Lung microvascular endothelial cell (primary cell): ENCODE measurements at regions not wholly inside any gene's neighbourhood (a gene's known extent, or its start where the extent isn't known, plus 50 kb on each side); places are given as distances from the start of the nearest gene placed in this dataset.
"Not testable (repeated sequence)": the region's sequence is repeated elsewhere in the genome, so short reads cannot be mapped to it uniquely, and the experiment has no call there.

Source experiments
- DNase-seq, 2 donors: peaks; one replicate each; pipeline versions ENCODE4 v3.0.0 to v3.0.0-alpha.2; 2010; ENCODE audit warnings: low read depth in 2 of 2

- no peak for DNase-seq
These were observed 317.8 kb upstream of the NCAM1 start for GRCh38 chr11:112643416-112643815.

GRCh38 chr11:112644410-112645131 is 316.6 kb upstream of the NCAM1 start:
- DNase-seq: no peak

DNA sequence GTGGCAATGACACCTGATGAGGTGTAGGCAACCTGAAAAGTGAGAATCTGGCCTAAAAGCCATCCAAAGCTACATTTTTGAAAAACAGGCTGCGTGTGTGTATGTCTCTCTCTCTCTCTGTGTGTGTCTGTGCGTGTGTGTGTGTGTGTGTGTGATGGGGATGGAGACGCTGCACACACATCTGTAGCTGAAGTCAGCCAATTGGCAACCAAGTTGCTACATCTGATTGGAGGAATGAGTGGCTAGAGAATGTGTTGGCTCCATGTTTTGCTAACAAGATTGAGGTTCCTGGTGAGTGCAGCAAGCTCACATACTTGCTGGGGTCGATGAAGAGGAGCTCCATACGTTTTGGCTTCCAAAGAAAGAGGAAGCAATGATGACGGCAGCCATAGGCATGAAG is 311.4 kb upstream of the NCAM1 start:
- no peak for DNase-seq

GRCh38 chr11:112650527-112650926 is 310.7 kb upstream of the NCAM1 start:
- no peak for DNase-seq

DNA sequence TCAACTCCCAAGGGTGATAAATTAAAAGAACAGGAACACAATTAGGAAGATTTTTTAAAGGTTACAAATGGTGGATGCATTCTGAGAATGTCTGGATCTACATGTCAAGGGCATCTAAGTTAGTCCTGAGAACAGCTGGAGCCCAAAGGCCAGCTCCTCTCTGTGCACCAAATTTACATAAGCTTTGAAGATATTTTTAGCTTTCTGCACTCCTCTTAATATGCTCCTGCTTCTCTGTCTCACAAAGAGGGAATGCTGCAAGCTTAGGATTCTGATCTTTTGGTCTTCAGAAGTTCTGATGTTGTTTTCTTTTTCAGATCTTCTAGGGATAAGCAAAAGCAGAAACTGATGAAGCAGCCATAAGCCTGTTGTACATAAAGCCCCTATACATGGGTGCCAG is 309.8 kb upstream of the NCAM1 start:
- DNase-seq: no peak

- DNase-seq: peak in 1 of 2 donors; percentile 29
These were observed 308.3 kb upstream of the NCAM1 start for GRCh38 chr11:112652786-112653390.

DNA sequence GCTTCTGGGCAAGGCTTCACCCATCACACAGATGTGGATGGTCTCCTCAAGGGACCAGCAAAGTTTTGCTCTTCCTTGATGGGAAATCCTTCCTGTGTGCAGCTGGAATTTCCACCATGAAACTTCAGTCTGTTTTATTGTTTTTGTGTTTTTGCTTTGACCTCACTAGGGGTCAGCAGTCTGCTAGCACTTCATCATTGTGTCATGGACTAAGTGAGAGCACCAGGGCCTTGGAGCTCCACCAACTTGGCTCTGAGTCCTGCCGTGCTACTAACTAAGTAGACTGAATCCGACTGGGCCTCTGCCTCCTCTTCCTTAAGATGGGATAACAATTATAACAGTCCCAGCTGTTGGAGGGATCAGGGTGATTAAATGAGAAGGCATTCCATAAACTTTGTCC is 305.8 kb upstream of the NCAM1 start:
- DNase-seq: peak; percentile 41 to 86

DNA sequence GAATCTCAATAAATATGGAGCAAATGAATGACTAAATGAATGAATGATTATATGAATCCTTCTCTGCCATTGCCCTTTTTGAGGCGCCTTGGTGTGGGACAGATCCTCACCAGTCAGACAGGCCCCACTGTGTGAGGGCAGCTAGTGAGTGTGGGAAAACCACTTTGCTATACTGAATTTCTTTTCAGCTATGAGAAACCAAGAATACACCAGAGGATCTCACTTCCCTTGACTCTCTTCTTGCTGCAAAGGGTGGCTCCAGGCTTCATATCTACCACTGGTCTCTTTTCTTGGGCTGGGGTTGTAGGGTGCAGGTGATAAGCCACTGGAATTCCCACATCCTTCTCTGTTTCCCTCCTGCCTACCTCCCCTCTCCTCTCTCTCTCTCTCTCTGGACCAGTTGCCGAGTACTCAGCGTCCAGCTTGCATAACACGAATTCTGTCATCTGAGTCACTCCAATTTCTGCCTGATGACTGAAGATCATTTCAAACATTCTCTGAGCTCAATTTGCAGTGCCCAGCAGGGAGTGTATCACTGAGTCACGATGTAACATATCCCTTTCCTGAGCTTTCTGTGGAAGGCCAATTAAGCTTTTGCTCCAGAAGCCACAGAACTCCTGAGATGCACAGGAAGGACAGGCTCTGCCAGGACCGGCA is 304.3 kb upstream of the NCAM1 start:
- DNase-seq: peak in 1 of 2 donors; percentile 75

- DNase-seq: no peak
These were observed 302.8 kb upstream of the NCAM1 start for GRCh38 chr11:112658431-112658878.

DNA sequence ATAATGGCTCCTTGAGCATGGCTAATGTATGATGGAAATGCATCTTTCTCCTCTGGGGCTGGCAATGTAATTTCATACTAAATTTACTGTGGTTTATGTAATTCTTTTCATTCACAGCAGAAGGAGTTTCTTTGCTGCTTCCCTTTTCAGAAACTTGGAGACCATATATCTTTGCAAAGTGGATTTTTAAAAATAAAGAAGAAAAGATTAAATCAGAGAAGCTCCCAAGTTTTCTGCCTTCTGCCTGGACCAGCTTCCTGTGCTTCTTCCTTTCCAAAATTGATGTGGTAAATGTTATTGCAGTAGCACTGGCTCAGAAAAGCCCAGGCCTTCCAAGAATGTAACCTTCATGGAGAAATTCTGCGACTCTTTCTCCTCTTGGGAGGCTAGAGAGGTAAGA is 300.1 kb upstream of the NCAM1 start:
- no peak for DNase-seq

DNA sequence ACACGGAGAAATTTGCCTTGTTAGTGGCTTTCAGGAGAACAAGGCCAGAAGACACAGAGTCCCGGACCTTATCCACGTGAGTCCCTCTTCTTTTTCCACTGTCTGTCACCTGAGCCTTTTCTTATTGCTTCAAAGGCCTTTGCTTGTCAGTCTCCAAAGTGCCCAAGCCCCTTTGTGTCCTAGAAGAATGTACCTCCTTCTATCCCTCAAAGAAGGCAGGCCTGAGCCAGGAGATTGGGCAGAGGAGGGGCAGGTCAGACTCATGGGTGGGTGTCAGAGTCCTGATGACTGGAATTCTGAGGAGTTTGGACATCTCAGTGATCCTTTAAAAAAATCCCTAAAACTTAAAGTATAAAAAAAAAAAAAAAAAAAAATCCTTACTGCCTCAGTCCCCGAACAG is 299.6 kb upstream of the NCAM1 start:
- DNase-seq: no peak

GRCh38 chr11:112662554-112662953 is 298.7 kb upstream of the NCAM1 start:
- DNase-seq: no peak

- no peak for DNase-seq
These were observed 297.1 kb upstream of the NCAM1 start for GRCh38 chr11:112663947-112664634.

DNA sequence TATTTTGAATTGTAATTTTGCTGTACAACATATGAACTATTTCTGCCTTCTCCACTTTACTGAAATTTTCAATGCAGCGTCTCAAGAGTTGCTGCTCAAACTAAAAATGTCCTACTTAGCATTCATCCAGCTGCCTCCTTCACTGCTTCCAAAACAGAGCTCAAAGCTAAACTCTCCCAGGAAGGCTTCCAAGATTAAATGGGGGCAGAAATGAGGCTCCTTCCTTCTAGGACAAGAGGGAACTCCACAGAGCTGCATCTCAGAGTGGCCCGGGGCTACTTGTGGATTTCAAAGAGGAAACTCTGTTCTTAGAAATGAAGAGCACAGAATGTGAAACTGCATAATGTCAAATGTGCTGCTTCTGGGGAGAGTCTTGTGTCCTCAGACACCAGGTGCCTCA is 295.9 kb upstream of the NCAM1 start:
- no peak for DNase-seq

- no peak for DNase-seq
These were observed 295.0 kb upstream of the NCAM1 start for GRCh38 chr11:112666253-112666652.

- no peak for DNase-seq
These were observed 290.2 kb upstream of the NCAM1 start for GRCh38 chr11:112670806-112671570.

DNA sequence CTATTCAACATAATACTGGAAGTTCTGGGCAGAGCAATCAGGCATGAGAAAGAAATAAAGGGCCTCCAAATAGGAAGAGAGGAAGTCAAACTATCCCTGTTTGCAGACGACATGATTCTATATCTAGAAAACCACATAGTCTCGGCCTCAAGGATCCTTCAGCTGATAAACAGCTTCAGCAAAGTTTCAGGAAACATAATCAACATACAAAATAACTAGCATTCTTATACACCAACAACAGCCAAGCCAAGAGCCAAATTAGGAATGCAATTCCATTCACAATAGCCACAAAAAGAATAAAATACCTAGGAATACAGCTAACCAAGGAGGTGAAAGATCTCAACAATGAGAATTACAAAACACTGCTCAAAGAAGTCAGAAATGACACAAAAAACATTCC is 287.8 kb upstream of the NCAM1 start:
- DNase-seq: not testable (repeated sequence)

- DNase-seq: no peak
These were observed 276.1 kb upstream of the NCAM1 start for GRCh38 chr11:112685111-112685510.

GRCh38 chr11:112689851-112690250 is 271.4 kb upstream of the NCAM1 start:
- DNase-seq: no peak

DNA sequence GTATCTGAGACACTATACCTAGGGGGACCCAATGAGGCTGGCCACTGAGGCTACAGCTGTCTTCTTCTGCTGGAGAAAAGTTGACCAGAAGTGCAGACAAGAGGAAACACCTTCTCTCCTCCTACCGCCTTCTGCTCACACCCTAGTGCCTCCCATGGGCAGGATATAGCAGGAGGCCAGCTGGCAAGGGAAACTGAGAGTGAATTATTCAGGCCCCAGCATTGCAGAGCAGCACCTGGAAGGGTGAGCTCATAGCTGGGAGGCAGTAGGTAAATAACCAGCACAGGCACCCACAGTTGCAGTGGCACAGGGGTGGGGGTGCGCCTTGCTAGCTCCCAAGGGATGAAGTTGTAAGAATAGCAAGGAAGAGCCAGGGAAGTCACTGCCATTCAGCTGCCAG is 267.4 kb upstream of the NCAM1 start:
- DNase-seq: no peak

DNA sequence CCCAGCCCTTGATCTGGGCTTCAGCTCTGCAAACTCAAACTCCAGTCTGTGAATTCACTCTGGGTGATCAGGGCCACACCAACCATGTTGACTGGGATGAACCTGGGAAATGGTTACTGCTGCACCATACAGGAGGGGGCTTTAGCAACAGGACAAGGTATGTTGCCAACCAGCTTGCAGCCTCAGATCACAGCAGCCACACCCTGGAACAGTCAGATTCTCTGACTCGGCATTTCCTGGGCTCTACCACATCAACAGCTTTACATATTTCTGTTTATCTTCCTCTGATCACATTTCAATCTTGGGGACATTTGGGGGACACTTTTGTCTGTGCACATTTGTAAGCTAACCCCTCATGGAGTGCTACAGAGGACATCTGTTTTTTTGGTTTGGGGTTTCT is 267.0 kb upstream of the NCAM1 start:
- no peak for DNase-seq

DNA sequence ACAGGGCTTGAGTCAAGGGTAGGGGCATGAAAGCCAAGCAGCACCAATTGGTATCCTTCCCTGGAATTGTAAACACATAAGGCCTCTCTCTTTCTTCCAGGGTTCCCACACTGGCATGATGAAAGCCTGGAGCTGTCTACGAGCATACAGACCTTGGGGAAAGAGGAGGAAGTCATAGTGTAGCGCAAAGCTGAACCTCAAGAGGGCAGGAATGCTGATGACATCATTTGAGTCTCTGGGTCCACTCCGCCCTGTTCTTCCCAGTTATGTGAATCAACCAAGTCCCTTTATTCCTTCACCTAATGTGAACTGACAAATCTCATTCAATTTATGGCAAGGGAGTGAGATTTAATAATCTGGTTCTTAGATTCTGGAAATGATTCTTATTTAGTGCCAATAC is 266.4 kb upstream of the NCAM1 start:
- DNase-seq: peak in 1 of 2 donors; percentile 8
